OCI-LY3 (cell line): ENCODE measurements at regions not wholly inside any gene's neighbourhood (a gene's known extent, or its start where the extent isn't known, plus 50 kb on each side); places are given as distances from the start of the nearest gene placed in this dataset.
"Not testable (repeated sequence)": the region's sequence is repeated elsewhere in the genome, so short reads cannot be mapped to it uniquely, and the experiment has no call there.

Experiments
- CTCF ChIP-seq: fragments of 200-600, 300-600 bp; sonication (generic); IDR thresholded peaks from 2 replicates; pipeline ENCODE4 v1.5.1; 2014; ENCODE audit warnings: antibody characterized with exemption, low read length, low read depth
- EZH2phosphoT487 ChIP-seq: fragments of 200-600 bp; shearing (Covaris generic); IDR thresholded peaks from 2 replicates; pipeline ENCODE4 v1.6.1; 2018; ENCODE audit warnings: antibody characterized with exemption, mixed run types, low read depth

DNA sequence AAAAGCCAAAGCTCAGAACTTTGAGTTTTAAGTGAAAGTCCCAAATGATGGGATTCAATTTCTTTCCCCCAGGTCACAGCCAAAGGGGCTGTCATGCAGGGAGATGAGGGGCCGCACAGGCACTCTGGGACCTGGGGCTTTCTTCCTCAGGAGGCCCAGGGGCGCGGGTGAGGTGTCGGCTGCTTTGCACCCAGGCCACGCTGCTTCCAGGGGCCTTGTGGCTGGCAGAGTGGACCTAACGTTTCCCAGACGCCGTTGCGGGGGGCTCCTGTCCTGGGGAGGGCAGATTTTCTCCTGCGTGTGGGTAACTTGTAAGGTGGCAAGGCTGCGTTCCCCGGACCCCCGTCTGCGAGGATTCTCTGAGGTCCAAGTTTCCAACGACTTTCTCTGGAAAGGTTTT lies 350.0 kb downstream of the CNTNAP3B start:
- TF ChIP-seq CTCF, EZH2phosphoT487: not testable (repeated sequence)
